ENCODE measurements at regions not wholly inside any gene's neighbourhood (a gene's known extent, or its start where the extent isn't known, plus 50 kb on each side); places are given as distances from the start of the nearest gene placed in this dataset.

DNA sequence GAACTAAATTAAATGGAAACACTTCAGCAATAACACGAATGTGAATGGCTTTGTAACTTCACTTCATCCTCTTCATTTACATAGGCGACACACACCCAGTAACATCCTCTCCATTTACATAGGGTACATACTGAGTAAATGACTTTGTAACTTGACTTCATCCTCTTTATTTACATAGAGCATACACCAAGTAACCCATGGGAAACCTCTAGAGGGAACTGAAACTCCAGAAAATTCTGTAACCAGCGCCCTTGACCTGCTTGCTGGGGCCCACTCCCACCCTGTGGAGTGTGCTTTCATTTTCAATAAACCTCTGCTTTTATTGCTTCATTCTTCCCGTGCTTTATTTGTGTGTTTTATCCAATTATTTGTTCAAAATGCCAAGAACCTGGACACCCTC, 81.6 kb upstream of the OPRM1 start:
- TF ChIP-seq YY1 (IDR thresholded peaks at IDR 0.05; ENCODE audit: low read depth, low read length) (no peak), MAX (IDR thresholded peaks at IDR 0.05) (no peak), EP300 (IDR thresholded peaks at IDR 0.05; ENCODE audit: borderline replicate concordance in 1 of 2, low read depth in 2 of 2, low read length in 2 of 2) (no peak), TAF1 (IDR thresholded peaks at IDR 0.05; ENCODE audit: low read depth, low read length) (no peak), MAFK (IDR thresholded peaks at IDR 0.05; ENCODE audit: low read depth, low read length) (no peak)
- TF ChIP-seq, protein P1, sequence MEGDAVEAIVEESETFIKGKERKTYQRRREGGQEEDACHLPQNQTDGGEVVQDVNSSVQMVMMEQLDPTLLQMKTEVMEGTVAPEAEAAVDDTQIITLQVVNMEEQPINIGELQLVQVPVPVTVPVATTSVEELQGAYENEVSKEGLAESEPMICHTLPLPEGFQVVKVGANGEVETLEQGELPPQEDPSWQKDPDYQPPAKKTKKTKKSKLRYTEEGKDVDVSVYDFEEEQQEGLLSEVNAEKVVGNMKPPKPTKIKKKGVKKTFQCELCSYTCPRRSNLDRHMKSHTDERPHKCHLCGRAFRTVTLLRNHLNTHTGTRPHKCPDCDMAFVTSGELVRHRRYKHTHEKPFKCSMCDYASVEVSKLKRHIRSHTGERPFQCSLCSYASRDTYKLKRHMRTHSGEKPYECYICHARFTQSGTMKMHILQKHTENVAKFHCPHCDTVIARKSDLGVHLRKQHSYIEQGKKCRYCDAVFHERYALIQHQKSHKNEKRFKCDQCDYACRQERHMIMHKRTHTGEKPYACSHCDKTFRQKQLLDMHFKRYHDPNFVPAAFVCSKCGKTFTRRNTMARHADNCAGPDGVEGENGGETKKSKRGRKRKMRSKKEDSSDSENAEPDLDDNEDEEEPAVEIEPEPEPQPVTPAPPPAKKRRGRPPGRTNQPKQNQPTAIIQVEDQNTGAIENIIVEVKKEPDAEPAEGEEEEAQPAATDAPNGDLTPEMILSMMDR (IDR thresholded peaks at IDR 0.05; ENCODE audit: control extremely low read depth in 1 of 3, insufficient read depth in 1 of 3, low read depth in 1 of 3, low read length in 3 of 3): no peak
